SK-N-SH (cell line): ENCODE measurements at regions not wholly inside any gene's neighbourhood (a gene's known extent, or its start where the extent isn't known, plus 50 kb on each side); places are given as distances from the start of the nearest gene placed in this dataset.

Source experiments
- CTCF ChIA-PET: fragments of 300-600, 350-600 bp; formaldehyde crosslinking; extraction: SDS; loops from one replicate; lab custom pipeline; 2021; lab: Yijun Ruan, JAX
- POLR2A ChIA-PET: fragments of 350-600 bp; sonication (Branson Sonifier 250); formaldehyde crosslinking; extraction: SDS; loops from one replicate; lab custom pipeline; 2020; ENCODE audit warnings: antibody characterized with exemption, inconsistent platforms; lab: Yijun Ruan, JAX
- DNase-seq: peaks from one replicate; pipeline ENCODE4 v3.0.0; 2012
- H2AFZ ChIP-seq: fragments of 200-600 bp; sonication (generic); 2 replicates; pipeline ENCODE4 v1.8.1; 2016; ENCODE audit warnings: antibody characterized with exemption, mild to moderate bottlenecking, low read depth
- H3F3A ChIP-seq: fragments of 200-600 bp; sonication (generic); replicated peaks from 2 replicates; pipeline ENCODE3; 2016; ENCODE audit warnings: antibody characterized with exemption, mild to moderate bottlenecking; ENCODE audit not compliant: insufficient read depth
- H3K27ac ChIP-seq, 2 experiments: fragments of 200-500 bp in 1 of 2; fragments of 200-600 bp in 1 of 2; sonication (Bioruptor generic) in 1 of 2; sonication (generic), shearing (Covaris generic) in 1 of 2; 2 replicates each; pipeline versions ENCODE4 v1.5.1 to v1.6.1; 2014 to 2016; ENCODE audit warnings: low read depth in 2 of 2, inconsistent platforms in 1 of 2, low read length in 1 of 2, mild to moderate bottlenecking in 1 of 2, mixed read lengths in 1 of 2
- H3K27me3 ChIP-seq: fragments of 200-600 bp; sonication (generic), shearing (Covaris generic); 2 replicates; pipeline ENCODE4 v1.6.1; 2016; ENCODE audit warnings: mixed run types; ENCODE audit not compliant: insufficient read depth
- H3K36me3 ChIP-seq, 2 experiments: fragments of 200-500 bp in 1 of 2; fragments of 200-600 bp in 1 of 2; sonication (Bioruptor generic) in 1 of 2; sonication (generic) in 1 of 2; replicated peaks in 1 of 2; 2 replicates each; pipeline versions ENCODE3 to v1.5.1; 2014 to 2016; ENCODE audit warnings: low read length in 1 of 2, mild to moderate bottlenecking in 1 of 2; ENCODE audit not compliant: insufficient read depth in 2 of 2, control insufficient read depth in 1 of 2
- H3K4me1 ChIP-seq, 2 experiments: fragments of 200-500 bp in 1 of 2; fragments of 200-600 bp in 1 of 2; sonication (Bioruptor generic) in 1 of 2; sonication (generic), shearing (Covaris generic) in 1 of 2; 2 replicates each; pipeline versions ENCODE4 v1.5.1 to v1.6.1; 2014 to 2016; ENCODE audit warnings: low read depth in 1 of 2, low read length in 1 of 2, mixed run types in 1 of 2; ENCODE audit not compliant: insufficient read depth in 2 of 2, control insufficient read depth in 1 of 2
- H3K4me2 ChIP-seq: fragments of 200-600 bp; sonication (generic), shearing (Covaris generic); 2 replicates; pipeline ENCODE4 v1.6.1; 2017; ENCODE audit warnings: mixed run types
- H3K4me3 ChIP-seq, 2 experiments: fragments of 200-500 bp in 1 of 2; fragments of 200-600 bp in 1 of 2; sonication (Bioruptor generic) in 1 of 2; sonication (generic), shearing (Covaris generic) in 1 of 2; 2 replicates each; pipeline versions ENCODE4 v1.5.1 to v1.8.1; 2014 to 2016; ENCODE audit warnings: low read depth in 2 of 2, inconsistent platforms in 1 of 2, low read length in 1 of 2, mild to moderate bottlenecking in 1 of 2, mixed read lengths in 1 of 2, moderate library complexity in 1 of 2
- H3K79me2 ChIP-seq: fragments of 200-600 bp; sonication (generic); 2 replicates; pipeline ENCODE4 v1.8.1; 2017; ENCODE audit warnings: mild to moderate bottlenecking; ENCODE audit not compliant: insufficient read depth
- H3K9ac ChIP-seq: fragments of 200-600 bp; sonication (generic); 2 replicates; pipeline ENCODE4 v1.6.1; 2017; ENCODE audit warnings: mixed run types
- H3K9me2 ChIP-seq: fragments of 200-600 bp; sonication (generic); 2 replicates; pipeline ENCODE4 v1.6.1; 2017; ENCODE audit warnings: mixed run types
- H3K9me3 ChIP-seq: fragments of 200-600 bp; sonication (generic); 2 replicates; pipeline ENCODE4 v1.6.1; 2017; ENCODE audit warnings: mixed run types, mild to moderate bottlenecking, moderate library complexity
- H4K20me1 ChIP-seq: fragments of 200-600 bp; sonication (generic); 2 replicates; pipeline ENCODE4 v1.6.1; 2017; ENCODE audit warnings: mild to moderate bottlenecking, mixed run types; ENCODE audit not compliant: insufficient read depth
- ELF1 ChIP-seq: IDR thresholded peaks from 2 replicates; pipeline ENCODE4 v1.4.0; 2012
- EZH2phosphoT487 ChIP-seq: fragments of 200-600 bp; sonication (generic); IDR thresholded peaks from 2 replicates; pipeline ENCODE4 v1.6.1; 2017; ENCODE audit warnings: low read depth, mixed run types, mild to moderate bottlenecking, antibody characterized with exemption, moderate library complexity, borderline replicate concordance
- FOSL2 ChIP-seq: IDR thresholded peaks from 2 replicates; pipeline ENCODE4 v1.4.0; 2012; ENCODE audit warnings: low read depth, mild to moderate bottlenecking, moderate library complexity, borderline replicate concordance
- FOXJ3 ChIP-seq: sonication (generic); formaldehyde crosslinking; IDR thresholded peaks from 2 replicates; pipeline ENCODE4 v1.5.1; 2020; ENCODE audit warnings: mild to moderate bottlenecking, missing genetic modification reagents
- FOXM1 ChIP-seq: IDR thresholded peaks from 2 replicates; pipeline ENCODE4 v1.4.0; 2012; ENCODE audit warnings: low read depth, mild to moderate bottlenecking
- IRF3 ChIP-seq: fragments of 150-350 bp; IDR thresholded peaks from 2 replicates; pipeline ENCODE4 v1.6.1; 2016; ENCODE audit warnings: mild to moderate bottlenecking, low read depth, low read length
- JUND ChIP-seq: IDR thresholded peaks from 2 replicates; pipeline ENCODE4 v1.4.0; 2012
- MAX ChIP-seq: IDR thresholded peaks from 2 replicates; pipeline ENCODE4 v1.4.0; 2012; ENCODE audit warnings: low read depth
- MEF2A ChIP-seq: IDR thresholded peaks from 2 replicates; pipeline ENCODE4 v1.4.0; 2012; ENCODE audit warnings: low read depth, borderline replicate concordance
- MXI1 ChIP-seq: IDR thresholded peaks from 2 replicates; pipeline ENCODE4 v1.6.1; 2012; ENCODE audit warnings: mild to moderate bottlenecking, low read depth, low read length, improper control_type of control experiment
- NFIC ChIP-seq: IDR thresholded peaks from 2 replicates; pipeline ENCODE4 v1.4.0; 2012; ENCODE audit warnings: borderline replicate concordance
- POLR2AphosphoS5 ChIP-seq: IDR thresholded peaks from 2 replicates; pipeline ENCODE4 v1.6.1; 2012; ENCODE audit warnings: low read depth, low read length
- RCOR1 ChIP-seq: fragments of 150-350 bp; IDR thresholded peaks from 2 replicates; pipeline ENCODE4 v1.6.1; 2017; ENCODE audit warnings: antibody characterized with exemption, low read length
- SIN3A ChIP-seq: IDR thresholded peaks from 2 replicates; pipeline ENCODE4 v1.6.1; 2012; ENCODE audit warnings: low read depth, mild to moderate bottlenecking, low read length, moderate library complexity, borderline replicate concordance
- TCF12 ChIP-seq: IDR thresholded peaks from 2 replicates; pipeline ENCODE4 v1.4.0; 2012
- USF2 ChIP-seq: fragments of 150-350 bp; IDR thresholded peaks from 2 replicates; pipeline ENCODE4 v1.6.1; 2017; ENCODE audit warnings: antibody characterized with exemption, low read length, low read depth, borderline replicate concordance
- ZBTB33 ChIP-seq: IDR thresholded peaks from 2 replicates; pipeline ENCODE4 v1.4.0; 2012; ENCODE audit warnings: low read depth, borderline replicate concordance
- WGBS: methylation state at CpG from one replicate; pipeline ENCODE4 v1.1.6; 2017; ENCODE audit warnings: low lambda C conversion rate; 5-methylcytosine and 5-hydroxymethylcytosine counted together
- TF ChIP-seq, protein P1 (sequence below): IDR thresholded peaks from 2 replicates; pipeline ENCODE4; 2012
- TF ChIP-seq, protein P2 (sequence below): fragments of 200-600 bp; sonication (generic); IDR thresholded peaks from 2 replicates; pipeline ENCODE4 v1.6.1; 2017; ENCODE audit warnings: antibody characterized with exemption, mild to moderate bottlenecking, moderate library complexity

DNA sequence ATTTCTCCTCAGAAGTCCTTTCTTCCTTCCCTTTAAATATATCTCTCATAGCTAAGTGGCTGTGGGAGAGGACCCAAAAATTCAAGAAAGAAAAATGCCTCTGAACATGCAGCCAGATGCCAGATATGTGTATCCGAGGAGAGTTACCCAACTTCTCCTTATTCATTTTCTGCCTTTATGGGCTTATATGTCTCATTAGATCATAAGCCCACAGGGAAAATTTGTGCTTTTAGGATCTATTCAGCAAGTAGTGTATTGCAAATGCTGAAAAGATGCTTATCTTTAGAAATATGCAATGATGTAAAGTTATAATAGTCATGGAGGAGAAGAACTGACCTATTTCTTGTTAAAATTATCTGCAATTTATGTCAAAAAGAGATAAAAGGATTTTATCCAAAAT is 371.8 kb upstream of the NOCT start:
- no peak for TF ChIP-seq MAX
- TF ChIP-seq, protein P1, sequence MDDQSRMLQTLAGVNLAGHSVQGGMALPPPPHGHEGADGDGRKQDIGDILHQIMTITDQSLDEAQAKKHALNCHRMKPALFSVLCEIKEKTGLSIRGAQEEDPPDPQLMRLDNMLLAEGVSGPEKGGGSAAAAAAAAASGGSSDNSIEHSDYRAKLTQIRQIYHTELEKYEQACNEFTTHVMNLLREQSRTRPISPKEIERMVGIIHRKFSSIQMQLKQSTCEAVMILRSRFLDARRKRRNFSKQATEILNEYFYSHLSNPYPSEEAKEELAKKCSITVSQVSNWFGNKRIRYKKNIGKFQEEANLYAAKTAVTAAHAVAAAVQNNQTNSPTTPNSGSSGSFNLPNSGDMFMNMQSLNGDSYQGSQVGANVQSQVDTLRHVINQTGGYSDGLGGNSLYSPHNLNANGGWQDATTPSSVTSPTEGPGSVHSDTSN, result no peak
- no peak for TF ChIP-seq ZBTB33
- no peak for TF ChIP-seq FOXJ3 (CRISPR knock-in tag)
- no peak for TF ChIP-seq NFIC
- TF ChIP-seq ELF1, result no peak
- no peak for TF ChIP-seq MEF2A
- no peak for TF ChIP-seq FOXM1
- TF ChIP-seq FOSL2, result no peak
- TF ChIP-seq MXI1, result no peak
- TF ChIP-seq EZH2phosphoT487, result no peak
- no peak for TF ChIP-seq TCF12
- TF ChIP-seq USF2, result no peak
- TF ChIP-seq SIN3A, result no peak
- TF ChIP-seq POLR2AphosphoS5, result no peak
- no peak for TF ChIP-seq JUND
- no peak for TF ChIP-seq RCOR1
- TF ChIP-seq IRF3, result no peak
- TF ChIP-seq, protein P2, sequence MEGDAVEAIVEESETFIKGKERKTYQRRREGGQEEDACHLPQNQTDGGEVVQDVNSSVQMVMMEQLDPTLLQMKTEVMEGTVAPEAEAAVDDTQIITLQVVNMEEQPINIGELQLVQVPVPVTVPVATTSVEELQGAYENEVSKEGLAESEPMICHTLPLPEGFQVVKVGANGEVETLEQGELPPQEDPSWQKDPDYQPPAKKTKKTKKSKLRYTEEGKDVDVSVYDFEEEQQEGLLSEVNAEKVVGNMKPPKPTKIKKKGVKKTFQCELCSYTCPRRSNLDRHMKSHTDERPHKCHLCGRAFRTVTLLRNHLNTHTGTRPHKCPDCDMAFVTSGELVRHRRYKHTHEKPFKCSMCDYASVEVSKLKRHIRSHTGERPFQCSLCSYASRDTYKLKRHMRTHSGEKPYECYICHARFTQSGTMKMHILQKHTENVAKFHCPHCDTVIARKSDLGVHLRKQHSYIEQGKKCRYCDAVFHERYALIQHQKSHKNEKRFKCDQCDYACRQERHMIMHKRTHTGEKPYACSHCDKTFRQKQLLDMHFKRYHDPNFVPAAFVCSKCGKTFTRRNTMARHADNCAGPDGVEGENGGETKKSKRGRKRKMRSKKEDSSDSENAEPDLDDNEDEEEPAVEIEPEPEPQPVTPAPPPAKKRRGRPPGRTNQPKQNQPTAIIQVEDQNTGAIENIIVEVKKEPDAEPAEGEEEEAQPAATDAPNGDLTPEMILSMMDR, result no peak
- TF ChIP-seq, all 33 proteins: peak for 0
- Histone ChIP-seq H3K9ac (no peak overlapping the region), H3K79me2 (no peaks in the 10 kb centered on the region), H3K4me3 (no peak overlapping the region), H3K27me3 (no peaks in the 10 kb centered on the region), H3K9me3 (no peaks in the 10 kb centered on the region), H3F3A (peaks cover 9% of the 10 kb centered on the region), H3K27ac (no peak overlapping the region), H3K36me3 (no peaks in the 10 kb centered on the region), H3K9me2 (no peaks in the 10 kb centered on the region), H2AFZ (no peak overlapping the region), H3K4me2 (no peak overlapping the region), H3K4me1 (peaks cover 2 to 7% of the 10 kb centered on the region in 2 experiments; a peak in 2 of 4 replicates), H4K20me1 (no peaks in the 10 kb centered on the region)
- WGBS, result 21% methylated on average over 1 of the region's 1 CpG
- ChIA-PET CTCF (interaction anchor here (1.5 kb wide), 1 partner anchor 37 kb away, joined by 5 read pairs; no protein-coding TSS in a partner anchor), POLR2A (no interaction called here)
- DNase-seq, result no peak
